ENCODE measurements at regions not wholly inside any gene's neighbourhood (a gene's known extent, or its start where the extent isn't known, plus 50 kb on each side); places are given as distances from the start of the nearest gene placed in this dataset.

- Histone ChIP-seq H3K4me3 (replicated peaks in 1 of 3; ENCODE audit: insufficient read depth in 1 of 3, low read depth in 1 of 3, low read length in 3 of 3) (no peak overlapping the region), H3K4me1 (ENCODE audit: control insufficient read depth, extremely low read depth, insufficient read depth, low read length) (peaks cover 6% of the 10 kb centered on the region), H3K9me1 (replicated peaks; ENCODE audit: control insufficient read depth, extremely low read depth, insufficient read depth, low read length) (no peaks in the 10 kb centered on the region), H4K20me1 (replicated peaks; ENCODE audit: control insufficient read depth, extremely low read depth, insufficient read depth, low read length) (no peaks in the 10 kb centered on the region), H3K79me2 (ENCODE audit: control insufficient read depth, insufficient read depth, low read length) (no peaks in the 10 kb centered on the region), H3K27me3 (ENCODE audit: control insufficient read depth in 2 of 2, insufficient read depth in 2 of 2, low read length in 2 of 2) (peaks cover 4 to 8% of the 10 kb centered on the region in 2 experiments), H3K4me2 (ENCODE audit: insufficient read depth, low read length) (no peak overlapping the region), H2AFZ (ENCODE audit: low read depth, low read length) (no peak overlapping the region), H3K36me3 (ENCODE audit: control insufficient read depth in 2 of 2, extremely low read depth in 1 of 2, insufficient read depth in 2 of 2, low read length in 2 of 2) (no peaks in the 10 kb centered on the region), H3K27ac (ENCODE audit: insufficient read depth, low read depth, low read length) (no peak overlapping the region), H3K9ac (replicated peaks; ENCODE audit: extremely low read depth, insufficient read depth, low read length) (no peak overlapping the region), H3K9me3 (replicated peaks; ENCODE audit: control insufficient read depth, insufficient read depth, low read length) (no peaks in the 10 kb centered on the region)
- POLR2A ChIA-PET = no interaction called here
- no peak for FAIRE-seq
- DNase-seq (ENCODE audit: low read depth, low spot score) = no peak
- intact Hi-C loops (cut with micrococcal nuclease) = loop anchor here (5.0 kb wide), 1 partner anchor 89 kb away; the partner anchor contains the start of gene POU3F1
- dilution Hi-C loops (cut with MboI; ENCODE audit: extremely low pct_ligation_motif_present, low sequenced_read_pairs) = no loop called here
- TF ChIP-seq EZH2 (IDR thresholded peaks at IDR 0.05; ENCODE audit: borderline replicate concordance, low read depth, low read length, severe bottlenecking) (no peak), CTCF (IDR thresholded peaks at IDR 0.05; ENCODE audit: extremely low read depth in 1 of 2, insufficient read depth in 1 of 2, low read depth in 1 of 2, low read length in 2 of 2) (no peak), GATA2 (IDR thresholded peaks at IDR 0.05; ENCODE audit: insufficient read depth, insufficient read length, low read depth, low read length) (no peak), JUN (IDR thresholded peaks at IDR 0.05; ENCODE audit: borderline replicate concordance, insufficient read depth, insufficient read length, low read depth) (no peak), MAX (IDR thresholded peaks at IDR 0.05; ENCODE audit: insufficient read depth, insufficient read length) (no peak), MYC (IDR thresholded peaks at IDR 0.05; ENCODE audit: low read depth, low read length) (no peak), POLR2AphosphoS5 (IDR thresholded peaks at IDR 0.05; ENCODE audit: insufficient read depth, low read depth, low read length) (no peak), FOS (IDR thresholded peaks at IDR 0.05; ENCODE audit: borderline replicate concordance, insufficient read depth, low read length) (no peak), POLR2A (IDR thresholded peaks at IDR 0.05; ENCODE audit: low read depth, low read length) (no peak)
- no TSS peak for BruUV-seq (replicated peaks)
- CTCF ChIA-PET = no interaction called here
These were observed 89.2 kb upstream of the POU3F1 start for GRCh38 chr1:38135625-38136414.
